ENCODE measurements at regions not wholly inside any gene's neighbourhood (a gene's known extent, or its start where the extent isn't known, plus 50 kb on each side); places are given as distances from the start of the nearest gene placed in this dataset.

DNA sequence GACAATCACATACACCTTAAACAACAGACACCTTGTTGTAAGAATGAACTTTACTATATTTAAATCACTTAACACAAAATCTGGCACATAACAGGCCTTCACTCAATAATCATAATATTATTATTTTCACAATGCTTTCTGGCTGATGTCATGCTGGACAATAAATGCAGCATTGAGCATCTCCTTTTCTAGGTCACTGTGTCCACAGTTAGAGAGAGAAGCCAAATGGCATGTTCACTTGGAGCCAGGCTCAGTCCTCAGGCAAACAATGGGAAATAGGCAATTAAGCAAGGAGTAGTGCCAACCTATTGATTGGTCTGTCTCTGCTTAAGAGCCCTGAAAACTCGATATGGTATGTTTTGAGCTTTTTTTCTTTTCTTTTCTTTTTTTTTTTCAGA is 50.6 kb upstream of the KLF4 start:
- intact Hi-C loops (cut with micrococcal nuclease), result no loop called here
- Histone ChIP-seq H3K27ac (ENCODE audit: low read depth, low read length) (no peak overlapping the region), H3K4me1 (ENCODE audit: control insufficient read depth in 1 of 2, insufficient read depth in 2 of 2, low read length in 2 of 2) (peaks cover 0 to 6% of the 10 kb centered on the region in 2 experiments; a peak in 1 of 4 replicates), H3K9ac (ENCODE audit: low read length) (no peak overlapping the region), H3K4me2 (ENCODE audit: low read length) (no peak overlapping the region), H2AFZ (ENCODE audit: low read depth, low read length, poor library complexity, severe bottlenecking) (no peak overlapping the region), H3K9me2 (ENCODE audit: insufficient read depth) (no peaks in the 10 kb centered on the region), H4K20me1 (ENCODE audit: insufficient read depth) (no peaks in the 10 kb centered on the region), H3K27me3 (ENCODE audit: insufficient read depth, low read length) (no peaks in the 10 kb centered on the region), H3K36me3 (ENCODE audit: control insufficient read depth in 1 of 2, insufficient read depth in 2 of 2, low read length in 2 of 2) (no peaks in the 10 kb centered on the region), H3K79me2 (ENCODE audit: insufficient read depth, low read length) (no peaks in the 10 kb centered on the region), H3K4me3 (replicated peaks in 1 of 2; ENCODE audit: low read depth in 1 of 2, low read length in 2 of 2) (no peak overlapping the region), H3K9me3 (ENCODE audit: control insufficient read depth in 1 of 2, insufficient read depth in 1 of 2, low read depth in 1 of 2, low read length in 2 of 2) (no peaks in the 10 kb centered on the region)
- RAD21 ChIA-PET (ENCODE audit: low non-redundant PET in 1 of 2, low total read pairs in 2 of 2, uncharacterized antibody in 2 of 2, unreplicated experiment in 2 of 2), result no interaction called here
- DNase-seq (ENCODE audit: low read depth, low spot score), result no peak
- POLR2A ChIA-PET, result no interaction called here
- CTCF ChIA-PET, result no interaction called here
- no peak for ATAC-seq
- no peak for TF ChIP-seq POLR2A (IDR thresholded peaks at IDR 0.05; ENCODE audit: borderline replicate concordance, extremely low read depth, insufficient read depth, insufficient read length)
- TF ChIP-seq EZH2 (IDR thresholded peaks at IDR 0.05), result no peak
- TF ChIP-seq, protein P1, sequence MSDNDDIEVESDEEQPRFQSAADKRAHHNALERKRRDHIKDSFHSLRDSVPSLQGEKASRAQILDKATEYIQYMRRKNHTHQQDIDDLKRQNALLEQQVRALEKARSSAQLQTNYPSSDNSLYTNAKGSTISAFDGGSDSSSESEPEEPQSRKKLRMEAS (IDR thresholded peaks at IDR 0.05), result no peak
- TF ChIP-seq, protein P2, sequence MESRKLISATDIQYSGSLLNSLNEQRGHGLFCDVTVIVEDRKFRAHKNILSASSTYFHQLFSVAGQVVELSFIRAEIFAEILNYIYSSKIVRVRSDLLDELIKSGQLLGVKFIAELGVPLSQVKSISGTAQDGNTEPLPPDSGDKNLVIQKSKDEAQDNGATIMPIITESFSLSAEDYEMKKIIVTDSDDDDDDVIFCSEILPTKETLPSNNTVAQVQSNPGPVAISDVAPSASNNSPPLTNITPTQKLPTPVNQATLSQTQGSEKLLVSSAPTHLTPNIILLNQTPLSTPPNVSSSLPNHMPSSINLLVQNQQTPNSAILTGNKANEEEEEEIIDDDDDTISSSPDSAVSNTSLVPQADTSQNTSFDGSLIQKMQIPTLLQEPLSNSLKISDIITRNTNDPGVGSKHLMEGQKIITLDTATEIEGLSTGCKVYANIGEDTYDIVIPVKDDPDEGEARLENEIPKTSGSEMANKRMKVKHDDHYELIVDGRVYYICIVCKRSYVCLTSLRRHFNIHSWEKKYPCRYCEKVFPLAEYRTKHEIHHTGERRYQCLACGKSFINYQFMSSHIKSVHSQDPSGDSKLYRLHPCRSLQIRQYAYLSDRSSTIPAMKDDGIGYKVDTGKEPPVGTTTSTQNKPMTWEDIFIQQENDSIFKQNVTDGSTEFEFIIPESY (IDR thresholded peaks at IDR 0.05; ENCODE audit: extremely low read depth, insufficient replicate concordance, low read length), result no peak
- TF ChIP-seq YY1 (IDR thresholded peaks at IDR 0.05; ENCODE audit: extremely low read depth, insufficient replicate concordance, low read depth, low read length), result no peak
- no peak for TF ChIP-seq JUND (IDR thresholded peaks at IDR 0.05)
- no peak for TF ChIP-seq EGR1 (IDR thresholded peaks at IDR 0.05; ENCODE audit: low read depth)
- TF ChIP-seq, protein P3, sequence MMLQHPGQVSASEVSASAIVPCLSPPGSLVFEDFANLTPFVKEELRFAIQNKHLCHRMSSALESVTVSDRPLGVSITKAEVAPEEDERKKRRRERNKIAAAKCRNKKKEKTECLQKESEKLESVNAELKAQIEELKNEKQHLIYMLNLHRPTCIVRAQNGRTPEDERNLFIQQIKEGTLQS (IDR thresholded peaks at IDR 0.05), result no peak
- BruUV-seq (replicated peaks), result no TSS peak

All from HCT116 (cell line).